ENCODE measurements at regions not wholly inside any gene's neighbourhood (a gene's known extent, or its start where the extent isn't known, plus 50 kb on each side); places are given as distances from the start of the nearest gene placed in this dataset.

- no peak for TF ChIP-seq CTCF (conservative IDR thresholded peaks at IDR 0.05; ENCODE audit: low read depth, low read length)
- no peak overlapping the region for H3K27ac ChIP-seq
These were observed 857.8 kb downstream of the DIAPH3 start for GRCh38 chr13:59305896-59306295.

GRCh38 chr13:59312776-59313175 is 851.0 kb downstream of the DIAPH3 start:
- H3K79me2 ChIP-seq (ENCODE audit: insufficient read depth, low read depth), result no peaks in the 10 kb centered on the region
- no peak overlapping the region for H3K4me2 ChIP-seq
- TF ChIP-seq CTCF (conservative IDR thresholded peaks at IDR 0.05; ENCODE audit: low read depth, low read length), result no peak
- no peaks in the 10 kb centered on the region for H3K27me3 ChIP-seq (ENCODE audit: insufficient read depth, low read depth)
- H4K20me1 ChIP-seq (ENCODE audit: insufficient read depth), result no peaks in the 10 kb centered on the region
- H3K4me3 ChIP-seq (IDR thresholded peaks at IDR 0.05; ENCODE audit: insufficient read depth, low read depth, low read length), result no peak overlapping the region
- no peak overlapping the region for H3K27ac ChIP-seq
- no peak overlapping the region for H2AFZ ChIP-seq (ENCODE audit: low read depth)
- no peaks in the 10 kb centered on the region for H3K4me1 ChIP-seq (ENCODE audit: low read depth, poor library complexity, severe bottlenecking)
- H3K36me3 ChIP-seq (ENCODE audit: insufficient read depth), result no peaks in the 10 kb centered on the region
- no peak overlapping the region for H3K9ac ChIP-seq

More at GRCh38 chr13:59305896-59306295, 857.8 kb downstream of the DIAPH3 start:
- Histone ChIP-seq H4K20me1 (ENCODE audit: insufficient read depth) (no peaks in the 10 kb centered on the region), H3K4me2 (no peak overlapping the region), H3K4me3 (IDR thresholded peaks at IDR 0.05; ENCODE audit: insufficient read depth, low read depth, low read length) (no peak overlapping the region), H3K4me1 (ENCODE audit: low read depth, poor library complexity, severe bottlenecking) (no peaks in the 10 kb centered on the region), H3K9ac (no peak overlapping the region), H3K27me3 (ENCODE audit: insufficient read depth, low read depth) (no peaks in the 10 kb centered on the region), H3K79me2 (ENCODE audit: insufficient read depth, low read depth) (no peaks in the 10 kb centered on the region), H3K36me3 (ENCODE audit: insufficient read depth) (no peaks in the 10 kb centered on the region), H2AFZ (ENCODE audit: low read depth) (no peak overlapping the region)

- Histone ChIP-seq H3K4me1 (ENCODE audit: low read depth, poor library complexity, severe bottlenecking) (no peaks in the 10 kb centered on the region), H3K4me2 (no peak overlapping the region), H3K9ac (no peak overlapping the region), H4K20me1 (ENCODE audit: insufficient read depth) (no peaks in the 10 kb centered on the region), H3K27me3 (ENCODE audit: insufficient read depth, low read depth) (no peaks in the 10 kb centered on the region), H2AFZ (ENCODE audit: low read depth) (no peak overlapping the region), H3K36me3 (ENCODE audit: insufficient read depth) (no peaks in the 10 kb centered on the region), H3K27ac (no peak overlapping the region), H3K4me3 (IDR thresholded peaks at IDR 0.05; ENCODE audit: insufficient read depth, low read depth, low read length) (no peak overlapping the region), H3K79me2 (ENCODE audit: insufficient read depth, low read depth) (no peaks in the 10 kb centered on the region)
- TF ChIP-seq CTCF (conservative IDR thresholded peaks at IDR 0.05; ENCODE audit: low read depth, low read length), result peak; percentile 71
These were observed 845.3 kb downstream of the DIAPH3 start for GRCh38 chr13:59318320-59318930.

GRCh38 chr13:59319276-59319675 is 844.5 kb downstream of the DIAPH3 start:
- H4K20me1 ChIP-seq (ENCODE audit: insufficient read depth), result no peaks in the 10 kb centered on the region
- no peak overlapping the region for H3K27ac ChIP-seq
- no peak overlapping the region for H3K9ac ChIP-seq
- H3K27me3 ChIP-seq (ENCODE audit: insufficient read depth, low read depth), result no peaks in the 10 kb centered on the region
- H3K4me2 ChIP-seq, result no peak overlapping the region
- H3K4me3 ChIP-seq (IDR thresholded peaks at IDR 0.05; ENCODE audit: insufficient read depth, low read depth, low read length), result no peak overlapping the region
- H3K4me1 ChIP-seq (ENCODE audit: low read depth, poor library complexity, severe bottlenecking), result no peaks in the 10 kb centered on the region
- no peaks in the 10 kb centered on the region for H3K79me2 ChIP-seq (ENCODE audit: insufficient read depth, low read depth)
- no peak for TF ChIP-seq CTCF (conservative IDR thresholded peaks at IDR 0.05; ENCODE audit: low read depth, low read length)
- no peaks in the 10 kb centered on the region for H3K36me3 ChIP-seq (ENCODE audit: insufficient read depth)
- no peak overlapping the region for H2AFZ ChIP-seq (ENCODE audit: low read depth)
